GM19438 (cell line): ENCODE measurements at regions not wholly inside any gene's neighbourhood (a gene's known extent, or its start where the extent isn't known, plus 50 kb on each side); places are given as distances from the start of the nearest gene placed in this dataset.
"Not testable (repeated sequence)": the region's sequence is repeated elsewhere in the genome, so short reads cannot be mapped to it uniquely, and the experiment has no call there.

Experiments
- ATAC-seq: cut with Tn5 transposase; IDR thresholded peaks from one replicate; pipeline ENCODE4 v1.9.1; 2021; ENCODE audit warnings: low read depth; ENCODE audit not compliant: unreplicated experiment

DNA sequence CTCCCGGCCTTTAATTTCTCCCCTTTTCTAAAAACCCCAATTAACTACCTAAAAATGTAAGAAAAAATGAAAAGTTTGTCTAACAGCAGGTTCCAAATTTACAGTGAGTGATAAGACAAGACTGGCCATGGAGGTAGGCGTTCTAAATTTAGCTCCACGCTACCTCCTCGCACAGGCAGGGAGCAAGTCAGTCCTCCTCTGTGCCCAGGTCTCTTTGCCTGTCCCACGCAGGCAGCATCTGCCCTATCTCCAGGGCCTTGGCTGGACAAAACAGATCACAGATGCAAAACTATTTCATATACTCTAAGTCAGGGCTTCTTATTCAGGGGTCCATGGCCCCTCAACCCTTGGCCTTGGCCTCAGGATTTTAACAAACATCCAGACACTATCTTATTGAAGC is 98.0 kb upstream of the JARID2 start:
- no peak for ATAC-seq

GRCh38 chr6:15148356-15148946 is 97.4 kb upstream of the JARID2 start:
- no peak for ATAC-seq

DNA sequence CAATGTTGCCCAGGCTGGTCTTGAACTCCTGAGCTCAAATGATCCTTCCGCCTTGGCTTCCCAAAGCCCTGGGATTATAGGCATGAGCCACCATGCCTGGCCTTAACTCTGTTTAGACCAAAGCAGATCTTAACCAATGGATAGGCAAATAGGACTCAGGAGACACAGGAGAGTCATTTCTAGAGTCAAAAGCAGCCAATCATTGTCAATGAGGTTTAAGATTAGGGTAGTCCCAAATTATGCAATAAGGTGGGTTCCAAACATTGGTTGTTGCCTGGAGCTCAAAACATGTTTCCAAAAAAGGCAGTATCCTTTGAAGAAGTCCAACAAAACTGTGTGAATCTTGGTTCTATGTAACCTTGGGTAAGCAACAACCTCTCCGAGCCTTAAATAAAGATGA is 95.7 kb upstream of the JARID2 start:
- ATAC-seq: no peak

DNA sequence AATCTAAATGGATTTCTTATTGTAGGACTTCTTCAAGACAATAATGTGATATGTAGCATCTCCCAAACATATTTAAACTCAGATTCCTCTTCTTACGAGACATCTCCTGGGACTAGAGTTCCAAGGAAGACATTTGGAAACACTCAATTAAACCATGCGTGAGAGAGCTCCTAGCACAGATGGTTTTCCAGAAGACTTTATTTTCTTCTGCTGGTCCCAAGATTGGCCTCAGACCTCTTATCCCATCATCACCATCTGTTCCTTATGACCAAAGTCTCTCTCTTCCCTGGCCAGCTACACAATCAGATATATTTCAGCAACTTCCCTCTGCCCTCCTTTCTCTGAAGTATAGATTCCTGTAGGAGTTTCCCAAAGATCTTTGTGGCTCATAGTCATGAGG is 93.2 kb upstream of the JARID2 start:
- ATAC-seq: no peak

GRCh38 chr6:15153191-15153590 is 92.7 kb upstream of the JARID2 start:
- no peak for ATAC-seq

DNA sequence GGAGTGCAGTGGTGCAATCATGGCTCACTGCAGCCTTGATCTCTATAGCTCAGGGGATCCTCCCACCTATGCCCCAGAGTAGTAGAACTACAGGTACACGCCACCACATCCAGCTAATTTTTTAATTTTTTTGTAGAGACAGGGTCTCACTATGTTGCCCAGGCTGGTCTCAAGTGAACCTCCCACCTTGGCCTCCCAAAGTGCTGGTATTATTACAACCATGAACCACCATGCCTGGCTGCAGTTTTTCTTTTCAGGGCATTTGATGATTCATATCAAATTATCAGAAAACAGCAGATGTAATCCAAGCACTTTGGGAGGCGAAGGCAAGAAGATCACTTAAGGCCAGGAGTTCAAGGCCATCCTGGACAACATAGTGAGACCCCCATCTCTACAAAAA is 88.4 kb upstream of the JARID2 start:
- no peak for ATAC-seq

- no peak for ATAC-seq
Measured at GRCh38 chr6:15158821-15159619, 86.8 kb upstream of the JARID2 start.

- no peak for ATAC-seq
Measured at GRCh38 chr6:15160812-15161211, 85.1 kb upstream of the JARID2 start.

DNA sequence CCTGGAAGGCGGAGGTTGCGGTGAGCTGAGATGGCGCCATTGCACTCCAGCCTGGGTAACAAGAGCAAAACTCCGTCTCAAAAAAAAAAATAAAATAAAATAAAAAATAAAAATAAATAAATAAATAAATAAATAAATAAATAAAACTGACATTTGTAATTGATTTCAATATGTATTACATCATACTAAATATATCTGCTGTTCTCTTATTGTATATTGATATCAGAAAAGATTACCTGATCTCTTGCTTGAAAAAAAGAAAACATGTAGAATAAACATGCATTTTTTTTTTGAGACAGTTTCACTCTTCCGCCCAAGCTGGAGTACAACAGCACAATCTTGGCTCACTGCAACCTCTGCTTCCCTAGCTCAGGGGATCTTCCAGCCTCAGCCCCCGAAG is 81.0 kb upstream of the JARID2 start:
- not testable (repeated sequence) for ATAC-seq

- ATAC-seq: no peak
Measured at GRCh38 chr6:15166121-15166520, 79.7 kb upstream of the JARID2 start.

DNA sequence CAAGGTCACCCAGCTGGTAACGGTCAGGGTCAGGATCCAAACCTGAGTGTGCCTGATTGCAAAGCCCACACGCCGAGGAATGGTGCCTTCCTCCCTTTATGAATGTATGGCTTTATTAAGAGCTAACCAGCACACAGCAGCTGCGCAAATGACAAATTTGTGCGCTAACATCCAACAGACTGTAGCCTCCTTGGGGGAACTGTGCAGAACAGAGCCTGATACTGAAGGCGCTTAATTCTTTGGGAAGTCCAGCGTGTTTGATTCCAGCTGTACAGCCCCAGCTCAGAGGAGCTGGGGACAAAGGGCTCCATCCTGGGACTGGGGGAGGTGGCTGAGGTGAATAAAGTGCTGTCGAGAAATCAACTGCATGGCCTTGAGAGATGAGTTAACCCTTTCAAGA is 75.7 kb upstream of the JARID2 start:
- ATAC-seq: no peak

- no peak for ATAC-seq
Measured at GRCh38 chr6:15171026-15171425, 74.8 kb upstream of the JARID2 start.

- ATAC-seq: no peak
Measured at GRCh38 chr6:15176816-15177370, 69.0 kb upstream of the JARID2 start.

DNA sequence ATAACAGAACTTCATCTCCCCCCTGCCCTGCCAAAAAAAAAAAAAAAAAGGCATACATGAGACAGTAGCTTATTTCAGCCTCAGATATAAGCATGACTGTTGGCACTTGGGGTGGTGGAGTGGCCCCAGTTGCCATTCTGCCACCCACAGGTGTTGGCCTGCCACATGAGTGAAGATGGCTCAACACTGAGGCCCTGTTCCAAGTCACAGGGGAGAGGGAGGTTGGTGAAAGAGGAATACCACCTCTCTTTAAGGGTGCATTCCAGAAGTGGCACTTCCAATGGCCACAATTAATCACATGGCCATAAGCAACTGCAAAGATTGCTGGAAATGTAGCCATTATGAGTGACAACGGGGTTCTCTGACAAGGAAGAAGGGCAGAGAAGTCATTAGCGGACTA is 61.9 kb upstream of the JARID2 start:
- no peak for ATAC-seq

DNA sequence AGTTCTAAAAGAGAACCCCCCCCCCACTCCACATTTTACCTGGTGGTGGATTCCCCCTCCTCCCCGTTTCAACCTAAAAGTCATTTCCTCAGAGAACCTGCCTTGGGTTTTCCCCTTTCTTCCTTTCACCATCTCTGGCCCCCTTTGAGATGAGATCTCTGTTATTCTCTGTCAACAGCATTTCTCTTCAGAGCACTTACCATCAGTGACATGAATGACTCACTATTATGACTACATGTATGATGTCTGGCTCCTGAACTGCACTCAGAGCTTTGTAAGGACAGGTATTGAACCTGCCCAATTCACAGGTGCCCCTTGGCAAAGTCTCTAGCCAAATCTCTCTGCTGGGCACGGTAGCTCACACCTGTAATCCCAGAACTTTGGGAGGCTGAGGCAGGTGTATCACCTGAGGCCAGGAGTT is 61.4 kb upstream of the JARID2 start:
- no peak for ATAC-seq

DNA sequence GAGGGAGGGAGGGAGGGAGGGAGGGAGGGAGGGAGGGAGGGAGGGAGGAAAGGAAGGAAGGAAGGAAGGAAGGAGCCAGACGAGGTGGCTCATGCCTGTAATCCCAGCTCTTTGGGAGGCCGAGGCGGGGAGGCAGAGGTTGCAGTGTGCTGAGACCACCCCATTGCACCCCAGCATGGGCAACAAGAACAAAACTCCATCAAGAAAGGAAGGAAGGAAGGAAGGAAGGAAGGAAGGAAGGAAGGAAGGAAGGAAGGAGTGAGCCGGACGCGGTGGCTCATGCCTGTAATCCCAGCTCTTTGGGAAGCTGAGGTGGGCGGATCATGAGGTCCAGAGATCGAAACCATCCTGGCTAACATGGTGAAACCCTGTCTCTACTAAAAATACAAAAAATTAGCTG is 60.8 kb upstream of the JARID2 start:
- ATAC-seq: not testable (repeated sequence)

GRCh38 chr6:15193451-15193850 is 52.4 kb upstream of the JARID2 start:
- not testable (repeated sequence) for ATAC-seq

- ATAC-seq: no peak
Measured at GRCh38 chr6:15194453-15194852, 51.4 kb upstream of the JARID2 start.
